GM12874 (cell line): ENCODE measurements at regions not wholly inside any gene's neighbourhood (a gene's known extent, or its start where the extent isn't known, plus 50 kb on each side); places are given as distances from the start of the nearest gene placed in this dataset.
A peak's percentile ranks its signal among the peaks of the same experiment; 100 is the strongest.

Experiments
- TF ChIP-seq, protein P1 (sequence below): IDR thresholded peaks from 2 replicates; pipeline ENCODE4 v1.5.1; 2011; ENCODE audit warnings: low read depth, mild to moderate bottlenecking, control low read depth, low read length, moderate library complexity; ENCODE audit not compliant: insufficient read depth

- TF ChIP-seq, protein P1, sequence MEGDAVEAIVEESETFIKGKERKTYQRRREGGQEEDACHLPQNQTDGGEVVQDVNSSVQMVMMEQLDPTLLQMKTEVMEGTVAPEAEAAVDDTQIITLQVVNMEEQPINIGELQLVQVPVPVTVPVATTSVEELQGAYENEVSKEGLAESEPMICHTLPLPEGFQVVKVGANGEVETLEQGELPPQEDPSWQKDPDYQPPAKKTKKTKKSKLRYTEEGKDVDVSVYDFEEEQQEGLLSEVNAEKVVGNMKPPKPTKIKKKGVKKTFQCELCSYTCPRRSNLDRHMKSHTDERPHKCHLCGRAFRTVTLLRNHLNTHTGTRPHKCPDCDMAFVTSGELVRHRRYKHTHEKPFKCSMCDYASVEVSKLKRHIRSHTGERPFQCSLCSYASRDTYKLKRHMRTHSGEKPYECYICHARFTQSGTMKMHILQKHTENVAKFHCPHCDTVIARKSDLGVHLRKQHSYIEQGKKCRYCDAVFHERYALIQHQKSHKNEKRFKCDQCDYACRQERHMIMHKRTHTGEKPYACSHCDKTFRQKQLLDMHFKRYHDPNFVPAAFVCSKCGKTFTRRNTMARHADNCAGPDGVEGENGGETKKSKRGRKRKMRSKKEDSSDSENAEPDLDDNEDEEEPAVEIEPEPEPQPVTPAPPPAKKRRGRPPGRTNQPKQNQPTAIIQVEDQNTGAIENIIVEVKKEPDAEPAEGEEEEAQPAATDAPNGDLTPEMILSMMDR, result no peak
These were observed 104.7 kb upstream of the VEPH1 start for GRCh38 chr3:157607826-157608405.

GRCh38 chr3:157606852-157607197 is 103.6 kb upstream of the VEPH1 start:
- TF ChIP-seq, protein P1, result no peak

GRCh38 chr3:157606011-157606851 is 103.0 kb upstream of the VEPH1 start:
- TF ChIP-seq, protein P1, result peak; percentile 83

GRCh38 chr3:157605356-157605755 is 102.1 kb upstream of the VEPH1 start:
- TF ChIP-seq, protein P1, result no peak

DNA sequence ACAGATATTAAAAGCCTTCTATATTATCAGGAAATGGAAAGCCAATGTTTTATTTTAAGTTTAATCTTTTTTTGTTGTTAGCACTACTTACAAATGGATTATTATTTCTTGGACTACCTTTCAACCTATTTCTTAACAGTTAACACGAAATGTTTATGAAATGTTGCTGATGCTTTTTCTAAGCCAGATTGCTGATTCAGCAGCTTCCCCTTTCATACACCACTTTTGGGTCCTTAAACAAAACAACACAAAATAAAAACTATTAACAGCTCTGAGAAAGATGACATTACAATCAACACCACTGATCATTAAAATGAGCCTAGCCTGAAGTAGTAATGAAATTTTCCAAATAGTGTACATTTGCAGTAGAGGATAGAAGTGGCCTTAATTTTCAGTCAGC is 99.2 kb upstream of the VEPH1 start:
- TF ChIP-seq, protein P1, result no peak

GRCh38 chr3:157595259-157595658 is 92.0 kb upstream of the VEPH1 start:
- TF ChIP-seq, protein P1, result no peak

DNA sequence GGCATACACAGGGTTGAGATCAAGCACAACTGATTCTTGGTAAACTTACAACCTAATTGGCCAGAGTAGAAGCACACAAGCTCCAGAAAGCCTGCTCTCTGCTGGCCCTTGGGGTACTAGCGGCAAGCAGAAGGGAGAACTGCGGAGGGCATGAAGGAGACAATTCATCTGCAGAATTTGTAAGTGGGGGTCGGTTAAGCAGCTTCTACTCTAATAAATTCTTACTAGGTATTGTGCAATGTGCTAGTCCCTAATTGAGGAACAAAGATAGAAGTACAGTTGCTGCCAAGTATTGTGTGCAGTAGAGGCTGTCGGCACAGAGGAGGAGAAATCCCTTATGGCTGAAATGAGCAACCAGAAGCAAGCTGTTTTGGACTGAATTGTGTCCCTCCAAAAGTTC is 91.2 kb upstream of the VEPH1 start:
- TF ChIP-seq, protein P1, result no peak
